Bronchial epithelial cell (primary cell): ENCODE measurements at regions not wholly inside any gene's neighbourhood (a gene's known extent, or its start where the extent isn't known, plus 50 kb on each side); places are given as distances from the start of the nearest gene placed in this dataset.

Experiments used
- DNase-seq: peaks from one replicate; pipeline ENCODE4 v3.0.0-alpha.2; 2010; ENCODE audit warnings: low read depth
- FAIRE-seq: peaks from 2 replicates; lab custom pipeline; 2011; peaks lifted over from hg19 to GRCh38; lab: Jason Lieb, UNC
- H3K27me3 ChIP-seq: 2 replicates; pipeline ENCODE4 v1.5.1; 2011; ENCODE audit warnings: low read length; ENCODE audit not compliant: control insufficient read depth, insufficient read depth
- H3K36me3 ChIP-seq: 2 replicates; pipeline ENCODE4 v1.5.1; 2011; ENCODE audit warnings: low read length; ENCODE audit not compliant: control insufficient read depth, insufficient read depth
- H3K4me3 ChIP-seq: 2 replicates; pipeline ENCODE4 v1.5.1; 2011; ENCODE audit warnings: mild to moderate bottlenecking, low read depth, low read length, control low read depth
- CTCF ChIP-seq: IDR thresholded peaks from 2 replicates; pipeline ENCODE4 v1.5.1; 2011; ENCODE audit warnings: mild to moderate bottlenecking, moderate library complexity, low read length, control low read depth, inconsistent platforms; ENCODE audit not compliant: insufficient read depth, severe bottlenecking

GRCh38 chr10:36473122-36473521 is 652.3 kb upstream of the ANKRD30A start:
- FAIRE-seq, result no peak
- TF ChIP-seq CTCF, result no peak
- no peaks in the 10 kb centered on the region for H3K27me3 ChIP-seq
- DNase-seq, result no peak
- H3K4me3 ChIP-seq, result no peak overlapping the region
- no peaks in the 10 kb centered on the region for H3K36me3 ChIP-seq

DNA sequence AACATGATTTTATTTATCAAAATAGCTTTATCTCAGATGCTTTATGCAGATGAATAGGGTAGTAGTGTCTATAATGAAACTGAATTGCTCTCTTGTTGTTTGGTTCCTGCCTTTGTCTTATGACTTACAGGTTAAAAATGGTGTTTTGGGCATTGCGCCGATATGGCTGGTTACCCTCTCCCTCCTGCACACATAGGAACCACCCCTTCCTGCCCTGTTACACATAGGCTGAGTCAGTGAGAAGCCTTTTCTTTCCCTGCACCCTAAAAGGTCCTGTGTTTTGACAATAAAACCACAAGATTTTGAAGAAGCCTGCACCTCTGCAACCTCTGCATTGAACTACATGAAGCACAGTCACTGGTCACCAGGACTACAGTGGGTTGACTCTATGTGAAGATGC is 655.8 kb upstream of the ANKRD30A start:
- DNase-seq (peak; percentile 88), FAIRE-seq (no peak)
- Histone ChIP-seq H3K27me3 (no peaks in the 10 kb centered on the region), H3K36me3 (no peaks in the 10 kb centered on the region), H3K4me3 (no peak overlapping the region)
- no peak for TF ChIP-seq CTCF

GRCh38 chr10:36468620-36469019 is 656.8 kb upstream of the ANKRD30A start:
- peak; percentile 82 for DNase-seq
- H3K4me3 ChIP-seq, result no peak overlapping the region
- TF ChIP-seq CTCF, result no peak
- no peak for FAIRE-seq
- H3K36me3 ChIP-seq, result no peaks in the 10 kb centered on the region
- no peaks in the 10 kb centered on the region for H3K27me3 ChIP-seq

DNA sequence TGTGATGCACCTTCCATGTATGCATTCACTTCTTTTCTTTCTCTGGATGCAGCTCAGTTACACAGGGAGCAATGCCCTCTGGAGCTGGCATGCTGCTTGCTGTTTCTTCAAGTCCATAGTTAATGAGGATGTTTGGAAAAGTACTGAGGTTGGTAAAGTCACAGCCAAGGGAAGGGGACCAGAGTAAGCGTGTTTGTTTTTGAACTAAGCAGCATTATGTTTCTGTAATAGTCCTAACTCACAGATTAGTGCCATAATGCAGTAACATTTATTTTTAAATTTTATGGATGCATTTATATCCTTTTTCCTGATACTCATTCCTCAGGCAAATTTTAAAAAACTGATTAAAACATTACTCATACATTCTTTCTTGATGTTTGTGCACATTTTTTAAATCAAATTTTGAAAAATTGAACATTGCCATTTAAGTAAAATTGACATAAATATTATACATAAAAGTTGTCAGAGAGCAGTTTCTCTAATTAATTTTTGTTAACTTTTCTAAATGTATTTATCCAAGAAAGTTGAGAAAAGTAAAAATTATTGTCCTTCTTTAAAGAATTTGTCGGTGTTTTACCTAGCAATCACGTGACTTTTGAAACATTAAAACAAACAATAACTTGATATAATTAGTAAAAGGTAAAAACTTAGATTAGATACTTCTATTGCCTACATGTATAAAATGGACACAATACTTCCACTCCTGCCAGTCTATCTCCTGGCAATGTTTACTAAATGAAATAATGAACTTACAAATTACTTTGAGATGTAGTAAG is 659.6 kb upstream of the ANKRD30A start:
- Histone ChIP-seq H3K36me3 (no peaks in the 10 kb centered on the region), H3K4me3 (no peak overlapping the region), H3K27me3 (no peaks in the 10 kb centered on the region)
- FAIRE-seq, result no peak
- DNase-seq, result no peak
- TF ChIP-seq CTCF, result no peak

GRCh38 chr10:36464291-36464690 is 661.1 kb upstream of the ANKRD30A start:
- FAIRE-seq (no peak), DNase-seq (no peak)
- TF ChIP-seq CTCF, result no peak

DNA sequence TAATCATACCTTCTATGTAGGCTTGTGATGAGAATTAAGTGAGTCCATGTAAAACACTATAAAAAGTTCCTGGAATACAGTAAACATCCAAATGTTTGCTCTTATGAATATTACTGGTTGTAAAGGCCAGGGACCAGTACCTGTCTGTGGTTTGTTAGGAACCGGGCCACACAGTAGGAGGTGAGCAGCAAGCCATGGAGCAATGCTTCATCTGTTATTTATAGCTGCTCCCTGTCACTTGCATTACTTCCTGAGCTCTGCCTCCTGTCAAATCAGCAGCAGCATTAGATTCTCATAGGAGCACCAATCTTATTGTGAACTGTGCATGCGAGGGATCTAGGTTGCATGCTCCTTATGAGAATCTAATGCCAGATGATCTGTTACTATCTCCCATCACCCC is 662.0 kb upstream of the ANKRD30A start:
- no peak for TF ChIP-seq CTCF
- FAIRE-seq, result no peak
- no peaks in the 10 kb centered on the region for H3K27me3 ChIP-seq

More at GRCh38 chr10:36464291-36464690, 661.1 kb upstream of the ANKRD30A start:
- Histone ChIP-seq H3K27me3 (no peaks in the 10 kb centered on the region), H3K36me3 (no peaks in the 10 kb centered on the region), H3K4me3 (no peak overlapping the region)

More for the DNA sequence above, 662.0 kb upstream of the ANKRD30A start:
- H3K4me3 ChIP-seq, result no peak overlapping the region
- no peaks in the 10 kb centered on the region for H3K36me3 ChIP-seq
- no peak for DNase-seq
